EL (cell line): ENCODE measurements at regions not wholly inside any gene's neighbourhood (a gene's known extent, or its start where the extent isn't known, plus 50 kb on each side); places are given as distances from the start of the nearest gene placed in this dataset.
A peak's percentile ranks its signal among the peaks of the same experiment; 100 is the strongest.

ENCODE experiments used
- DNase-seq: peaks from one replicate; pipeline ENCODE4 v3.0.0-alpha.2; 2016

DNA sequence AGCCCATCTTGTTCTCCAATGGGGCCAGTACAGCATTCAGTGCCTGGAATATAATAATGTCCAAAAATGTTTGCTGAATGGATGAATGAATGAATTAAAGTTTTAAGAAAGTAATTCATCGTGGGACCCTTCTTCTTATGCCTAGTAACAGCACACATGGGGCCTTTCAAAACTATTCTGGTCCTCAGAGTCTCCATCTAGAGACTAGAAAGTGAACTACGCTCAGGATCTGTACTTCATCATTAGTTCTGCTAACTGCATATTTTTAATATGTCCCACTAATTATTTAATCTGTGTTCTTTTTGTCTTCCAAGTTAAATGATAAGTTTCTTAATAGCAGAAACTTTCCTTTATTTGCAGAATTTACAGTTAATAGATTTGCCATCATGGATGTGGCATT is 172.5 kb downstream of the SMAD2 start:
- DNase-seq = no peak

DNA sequence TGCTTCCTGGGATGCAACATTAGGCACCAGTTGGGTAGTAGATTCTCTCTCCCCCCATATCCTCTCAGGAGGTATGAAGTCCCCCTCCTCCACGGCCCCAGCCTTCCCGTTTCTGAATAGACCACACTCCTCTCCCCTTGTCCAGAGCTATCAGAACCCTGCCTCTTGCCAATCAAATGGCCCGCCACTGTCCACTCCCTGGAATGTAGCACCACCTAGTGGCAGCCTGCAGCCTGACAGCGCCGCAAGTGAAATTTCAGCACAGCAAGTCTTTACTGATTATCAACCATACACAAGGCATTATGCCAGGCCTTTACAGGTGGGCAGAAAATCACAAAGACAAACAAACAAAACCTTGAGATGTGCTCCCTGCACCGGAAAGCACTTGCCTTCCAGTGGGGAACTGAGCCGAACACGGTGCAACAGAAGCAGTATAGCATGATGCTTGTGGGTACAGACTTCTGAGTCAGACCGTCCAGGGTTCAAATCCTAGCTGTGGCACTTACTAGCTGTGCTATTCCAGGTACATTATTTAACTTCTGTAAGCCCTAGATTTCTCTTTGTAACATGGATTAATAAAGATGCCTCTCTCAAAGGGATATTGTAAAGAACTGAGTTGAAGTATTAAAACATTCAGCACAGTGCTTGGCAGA is 174.0 kb downstream of the SMAD2 start:
- peak; percentile 50 for DNase-seq

DNA sequence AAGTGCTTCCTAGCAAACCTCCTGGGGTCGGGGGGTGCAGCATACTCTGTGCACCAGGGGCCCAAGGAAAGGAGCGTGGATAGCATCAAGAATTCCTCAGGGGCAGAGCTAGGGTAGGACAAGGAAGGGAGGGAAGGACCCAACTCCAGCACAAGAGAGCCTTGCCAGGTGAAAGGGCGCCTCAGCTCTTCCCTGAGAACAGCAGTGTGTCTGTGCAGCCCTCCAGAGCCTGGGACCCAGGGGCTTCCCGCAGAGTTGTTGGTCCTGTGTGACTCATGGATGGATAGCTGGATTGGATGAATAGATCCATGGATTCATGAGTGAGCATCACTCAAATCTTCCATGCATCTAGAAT is 175.4 kb downstream of the SMAD2 start:
- no peak for DNase-seq

DNA sequence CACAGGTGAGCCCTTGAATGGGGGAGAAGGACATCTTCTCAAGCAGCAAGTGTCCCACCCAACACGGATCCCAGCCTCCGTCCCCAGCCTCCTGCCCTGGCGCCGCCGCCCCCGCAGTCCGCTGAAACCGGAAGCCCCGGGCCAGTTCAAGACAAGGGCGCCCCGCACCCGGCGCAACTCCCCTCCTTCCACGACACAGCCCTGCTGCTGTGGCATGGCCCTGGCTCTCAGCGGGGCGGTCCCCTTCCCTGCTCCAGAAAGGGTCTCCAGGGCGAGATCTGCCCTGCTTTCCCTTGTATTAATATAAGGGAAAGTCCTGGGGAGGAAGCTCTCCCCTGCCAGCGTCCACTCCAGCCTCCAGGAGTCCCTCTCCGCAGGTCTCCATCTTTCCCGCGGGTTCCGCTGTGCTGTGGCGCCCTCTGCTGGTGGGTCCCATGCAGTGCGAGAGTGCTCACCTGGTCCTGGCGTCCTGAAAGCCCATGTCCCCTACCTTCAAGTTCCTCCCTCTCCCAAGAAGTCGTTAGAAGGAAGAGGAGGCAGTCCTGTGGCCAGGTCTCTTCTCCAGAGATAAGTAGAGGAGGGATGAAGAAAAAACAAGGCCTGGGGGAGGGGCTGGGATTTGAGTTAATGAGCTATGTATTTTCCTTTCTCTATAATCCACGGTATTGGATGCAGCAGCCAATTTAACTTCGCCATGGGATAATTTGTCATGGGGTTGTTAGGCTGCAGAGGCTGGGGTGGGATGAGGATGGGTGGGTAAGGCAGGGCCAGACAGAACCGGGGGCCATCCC is 176.0 kb downstream of the SMAD2 start:
- DNase-seq = peak; percentile 25

DNA sequence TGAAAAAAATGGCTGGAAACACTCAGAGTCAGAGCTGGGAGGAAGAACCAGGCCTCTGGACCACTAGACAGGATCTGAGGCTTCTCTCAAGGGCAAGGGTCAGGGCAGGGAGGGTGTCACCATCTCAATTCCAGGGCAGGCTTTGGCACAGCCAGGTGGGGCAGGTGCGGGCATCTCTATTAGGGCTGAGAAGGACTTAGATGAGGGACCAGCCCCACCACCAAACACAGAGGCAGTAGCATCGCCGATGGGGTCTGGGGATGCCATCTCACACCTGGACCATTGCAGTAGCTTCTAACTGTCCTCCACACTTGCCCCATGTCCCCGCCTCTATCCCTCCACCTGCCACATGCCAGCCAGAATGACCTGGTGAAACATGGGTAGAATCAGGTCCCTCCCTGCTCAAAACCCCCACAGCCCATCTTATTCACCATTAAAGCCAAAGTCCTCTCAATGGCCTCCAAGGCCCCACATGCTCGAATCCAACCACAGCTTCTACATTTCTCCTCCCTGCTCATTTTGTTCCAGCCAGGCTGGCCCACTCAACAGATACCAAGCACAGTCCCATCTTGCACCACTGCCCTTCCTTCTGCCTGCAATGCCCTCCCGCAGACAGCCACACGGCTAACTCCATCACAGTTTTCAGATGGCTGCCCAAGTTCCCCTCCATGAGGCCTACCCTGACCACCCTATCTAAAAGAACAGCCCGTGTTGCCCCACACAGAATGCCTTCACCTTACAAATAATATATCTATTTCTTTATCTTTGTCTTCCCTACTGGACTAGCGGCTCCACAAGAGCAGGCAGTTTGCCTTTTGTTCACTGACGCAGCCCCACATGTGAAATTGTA is 177.4 kb downstream of the SMAD2 start:
- DNase-seq = no peak

DNA sequence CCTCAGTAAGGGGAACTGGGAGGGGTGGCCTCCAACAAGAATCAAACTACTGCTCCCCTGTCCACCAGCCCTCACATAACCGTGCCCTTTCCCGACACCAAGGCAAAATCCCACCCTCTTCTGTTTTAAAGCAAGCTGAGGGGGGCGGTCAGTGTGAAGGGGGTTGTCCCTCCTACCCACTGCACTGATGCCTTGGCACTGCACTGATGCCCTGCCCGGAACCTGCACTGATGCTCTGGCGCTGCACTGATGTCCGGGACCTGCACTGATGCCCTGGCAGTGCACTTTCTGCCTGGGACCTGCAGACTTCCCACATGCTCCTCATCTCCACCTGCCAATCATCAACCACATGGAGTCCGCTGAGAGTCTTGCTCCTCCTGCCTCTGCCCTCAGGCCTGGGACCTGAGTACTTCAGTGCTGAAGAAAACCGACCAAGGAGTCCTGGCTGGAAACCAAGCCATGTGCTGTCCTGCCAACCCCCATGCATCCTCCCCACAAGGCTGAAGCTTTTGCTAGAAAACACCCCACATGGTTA is 179.5 kb downstream of the SMAD2 start:
- no peak for DNase-seq

DNA sequence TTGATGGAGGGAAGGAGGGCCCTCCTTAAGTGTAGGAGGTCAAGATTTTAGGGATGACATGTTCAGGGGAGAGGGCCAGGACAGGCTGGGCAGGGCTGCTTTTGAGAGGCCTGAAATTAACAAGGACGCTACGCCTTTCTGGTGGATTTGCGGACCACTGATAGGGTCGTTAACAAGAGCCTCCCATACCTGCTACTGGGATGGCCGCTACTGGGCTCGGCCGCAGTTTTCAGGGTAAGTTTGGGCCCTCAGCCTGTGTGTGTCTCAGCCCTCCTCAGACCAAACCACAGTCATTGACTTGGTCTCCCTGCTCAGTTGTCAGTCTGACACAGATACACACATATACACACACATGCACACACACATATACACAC is 180.9 kb downstream of the SMAD2 start:
- no peak for DNase-seq

DNA sequence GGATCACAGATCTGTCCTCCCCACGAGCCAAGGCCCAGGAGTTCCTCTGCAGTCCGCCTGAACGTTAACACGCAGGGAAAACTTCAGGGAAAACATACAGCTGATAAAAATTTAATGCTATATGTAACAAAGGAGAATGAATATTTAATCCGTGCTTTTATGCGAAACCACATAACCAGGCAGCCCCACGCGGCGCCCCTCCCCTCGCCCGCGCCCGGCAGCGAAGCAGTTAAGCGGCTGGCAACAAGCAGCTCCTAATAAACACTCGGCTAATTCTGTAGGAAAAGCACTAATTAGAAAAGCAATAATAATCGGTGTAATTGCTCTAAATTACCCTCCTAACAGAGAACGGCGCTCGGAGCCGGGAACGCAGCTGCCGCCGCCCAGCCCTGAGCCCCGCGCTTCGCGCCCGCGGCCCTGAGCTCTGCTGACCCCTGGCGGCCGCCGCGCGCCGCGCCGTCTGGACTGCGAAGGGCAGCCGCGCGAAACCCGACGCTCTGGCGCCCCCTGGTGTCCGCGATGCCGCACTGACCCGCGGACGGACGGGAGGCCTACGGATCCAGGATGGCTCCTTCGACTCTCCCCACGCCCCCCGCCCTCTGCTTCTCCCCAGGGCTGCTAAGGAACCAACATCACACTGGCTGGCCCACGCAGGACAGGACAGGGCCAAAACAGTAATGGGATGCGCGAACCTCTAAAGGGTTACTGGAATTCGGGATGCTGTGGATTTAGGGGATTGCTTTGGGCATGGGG is 181.4 kb downstream of the SMAD2 start:
- peak; percentile 59 for DNase-seq

DNA sequence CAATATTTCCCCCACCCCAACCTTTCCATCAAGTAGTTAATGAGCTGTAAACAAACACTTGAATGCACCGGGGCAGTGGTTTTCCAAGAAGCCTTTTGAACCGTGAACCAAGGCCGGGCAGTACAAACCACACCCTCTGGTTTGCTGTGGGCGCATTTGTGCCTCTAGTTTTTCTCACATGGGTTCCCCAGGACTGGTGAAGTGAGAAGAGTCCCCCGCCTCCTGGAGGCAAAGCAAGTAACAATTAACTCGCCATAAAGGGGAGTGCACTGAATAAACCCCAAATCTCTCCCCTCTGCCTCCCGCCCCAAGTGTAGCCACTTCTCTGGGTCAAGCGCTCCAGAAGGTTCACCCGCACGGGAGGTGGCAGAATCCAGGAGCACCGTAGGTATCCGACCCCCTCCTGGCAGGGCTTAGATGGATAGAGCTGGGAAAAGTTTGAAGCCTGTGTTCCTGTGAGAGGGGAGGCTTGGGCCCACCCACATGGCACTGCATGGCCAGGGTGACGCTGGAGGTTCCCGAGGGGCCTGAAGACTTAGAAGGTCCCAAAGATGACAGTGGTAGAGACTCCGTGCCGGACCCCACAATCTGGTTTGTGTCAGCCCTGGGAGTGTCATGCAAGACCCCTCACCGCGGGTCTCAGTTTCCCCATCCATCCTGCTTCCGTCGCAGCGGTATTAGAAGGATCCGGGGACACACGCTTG is 182.2 kb downstream of the SMAD2 start:
- no peak for DNase-seq

DNA sequence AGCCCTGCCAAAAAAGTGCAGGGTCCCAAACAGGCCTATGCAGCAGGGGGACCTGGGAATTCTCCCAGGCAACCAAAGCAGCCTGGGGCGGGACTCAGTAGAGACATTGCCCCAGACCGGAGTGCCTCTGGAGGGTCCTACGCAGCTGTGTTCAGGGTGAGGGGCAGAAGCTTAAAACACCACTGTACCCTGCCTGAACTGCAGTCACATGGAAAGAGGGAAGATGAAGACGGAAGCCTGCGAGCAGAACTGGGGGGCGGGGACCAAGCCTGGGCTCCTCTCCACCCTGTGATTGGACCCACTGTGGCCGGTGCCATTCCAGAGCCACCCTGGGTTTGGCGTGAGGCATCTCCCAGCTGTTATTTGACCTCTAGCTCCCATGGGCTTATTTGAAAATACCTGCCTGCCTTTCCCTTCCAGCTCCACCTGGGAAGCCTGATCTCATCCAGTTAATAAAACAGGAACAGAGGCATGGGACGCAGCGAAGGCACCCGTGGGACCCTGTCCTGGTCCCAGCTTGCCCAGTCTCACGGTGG is 183.1 kb downstream of the SMAD2 start:
- no peak for DNase-seq

DNA sequence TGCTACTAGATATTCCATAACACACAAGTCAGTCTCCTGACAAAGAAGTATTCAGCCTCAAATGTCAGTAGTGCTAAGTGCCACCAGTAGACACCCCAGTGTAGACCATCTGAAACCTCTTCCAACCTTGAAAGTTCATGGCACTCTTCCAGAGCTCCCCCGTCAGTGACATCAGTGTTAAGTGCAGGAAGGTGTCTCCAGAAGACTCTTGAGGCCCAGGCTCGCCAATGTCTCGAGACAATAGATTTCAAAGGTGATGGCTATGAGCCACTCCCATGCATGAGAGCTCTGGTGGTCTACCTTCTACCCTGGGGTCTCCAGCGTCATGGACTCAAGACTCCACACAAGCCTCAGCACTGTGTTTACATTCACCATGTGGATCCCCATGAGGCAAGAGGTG is 183.8 kb downstream of the SMAD2 start:
- DNase-seq = no peak

DNA sequence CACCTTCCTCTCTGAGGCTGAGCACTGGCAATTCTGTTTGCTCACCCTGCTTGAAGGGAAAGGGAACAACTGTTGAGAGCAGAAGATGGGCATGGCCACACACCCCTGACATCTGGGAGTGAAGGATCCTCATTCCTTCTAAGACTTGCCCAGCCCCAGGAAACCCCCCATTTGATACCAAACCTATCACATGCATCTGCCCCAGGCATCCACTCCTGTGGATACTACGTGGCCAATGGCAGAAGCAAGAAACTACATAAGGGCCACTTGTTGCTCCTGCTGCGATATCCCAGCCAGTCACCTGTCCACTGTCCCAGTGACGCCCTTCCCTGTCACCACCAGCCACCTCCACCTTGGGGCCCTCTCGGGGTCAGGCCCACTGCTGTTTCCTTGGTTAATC is 185.2 kb downstream of the SMAD2 start:
- no peak for DNase-seq

DNA sequence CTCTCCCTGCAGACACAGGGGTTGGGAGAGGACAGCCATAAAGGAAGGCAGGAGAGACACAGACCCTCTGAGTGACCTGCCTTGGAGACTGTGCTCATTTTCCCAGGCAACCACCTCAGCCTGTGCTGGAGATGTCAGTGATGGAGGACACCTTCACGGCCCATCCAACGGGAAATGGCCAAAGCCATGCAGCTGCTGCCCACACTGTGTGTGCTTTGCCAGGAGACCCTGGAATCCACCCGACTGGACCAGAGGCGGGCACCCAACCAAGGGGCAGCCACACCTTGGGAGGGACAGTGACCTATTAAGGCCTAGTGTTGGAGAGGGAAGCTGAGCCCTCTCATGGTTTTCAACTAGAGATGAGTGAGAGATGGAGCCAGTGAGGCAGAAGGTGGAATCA is 192.5 kb downstream of the SMAD2 start:
- DNase-seq = no peak

DNA sequence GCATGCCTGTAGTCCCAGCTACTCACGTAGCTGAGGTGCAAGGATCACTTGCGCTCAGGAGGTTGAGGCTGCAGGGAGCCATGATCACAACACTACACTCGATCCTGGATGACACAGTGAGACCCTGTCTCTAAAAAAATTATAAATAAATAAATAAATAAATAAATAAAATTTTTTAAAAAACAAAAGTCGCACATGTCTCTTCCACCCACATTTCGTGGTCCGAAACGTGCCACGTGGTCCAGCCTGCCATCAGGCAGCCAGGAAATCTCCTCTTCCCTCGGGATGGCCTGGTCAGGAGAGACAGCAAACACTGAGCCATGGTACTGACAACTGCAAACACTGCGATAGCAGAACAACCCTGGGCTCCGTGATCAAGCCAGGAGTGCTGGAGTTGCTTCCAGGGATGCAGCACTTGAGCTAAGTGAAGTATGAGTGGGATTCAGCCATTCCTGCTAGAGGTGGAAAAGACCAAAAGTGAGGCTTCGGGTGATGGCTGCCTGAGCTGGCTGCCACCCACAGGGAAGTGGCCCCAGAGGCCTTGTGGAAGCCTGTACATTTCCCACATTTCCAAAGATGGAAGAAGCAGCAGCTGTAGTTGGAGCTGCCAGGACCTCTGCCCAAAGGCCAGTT is 193.1 kb downstream of the SMAD2 start:
- no peak for DNase-seq

DNA sequence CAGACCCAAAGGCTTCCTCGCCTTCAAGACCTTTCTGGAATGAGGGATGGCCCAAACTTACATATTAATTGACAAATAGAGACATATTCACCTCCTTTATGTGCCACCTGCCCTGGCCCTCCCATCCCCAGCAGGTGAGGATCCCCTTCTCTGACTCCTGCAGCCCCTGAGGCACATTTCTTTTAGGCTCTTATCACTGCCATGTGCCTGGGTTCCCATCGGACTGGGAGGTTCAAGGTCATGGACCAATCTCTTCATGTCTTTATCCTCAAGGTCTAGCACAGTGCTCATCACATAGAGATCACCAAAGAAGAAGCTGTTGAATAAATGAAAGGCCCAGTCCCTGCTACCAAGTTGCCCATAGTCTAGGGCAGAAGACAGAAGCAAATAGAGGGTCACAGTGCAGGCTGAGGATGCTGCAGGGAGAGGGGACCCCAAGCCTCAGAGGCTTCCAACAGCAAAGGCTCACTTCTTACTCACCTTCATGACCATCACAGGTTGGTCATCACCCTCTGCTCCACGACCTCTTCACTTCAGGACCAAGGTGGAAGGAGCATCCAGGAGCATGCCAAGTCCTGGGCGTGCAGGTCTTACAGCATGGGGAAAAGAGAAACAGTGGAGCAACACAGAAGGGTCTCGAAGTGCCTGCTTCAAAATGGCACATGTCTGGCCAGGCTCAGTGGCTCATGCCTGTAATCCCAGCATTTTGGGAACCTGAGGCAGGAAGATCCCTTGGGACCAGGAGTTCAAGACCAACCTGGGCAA is 193.9 kb downstream of the SMAD2 start:
- DNase-seq = no peak

DNA sequence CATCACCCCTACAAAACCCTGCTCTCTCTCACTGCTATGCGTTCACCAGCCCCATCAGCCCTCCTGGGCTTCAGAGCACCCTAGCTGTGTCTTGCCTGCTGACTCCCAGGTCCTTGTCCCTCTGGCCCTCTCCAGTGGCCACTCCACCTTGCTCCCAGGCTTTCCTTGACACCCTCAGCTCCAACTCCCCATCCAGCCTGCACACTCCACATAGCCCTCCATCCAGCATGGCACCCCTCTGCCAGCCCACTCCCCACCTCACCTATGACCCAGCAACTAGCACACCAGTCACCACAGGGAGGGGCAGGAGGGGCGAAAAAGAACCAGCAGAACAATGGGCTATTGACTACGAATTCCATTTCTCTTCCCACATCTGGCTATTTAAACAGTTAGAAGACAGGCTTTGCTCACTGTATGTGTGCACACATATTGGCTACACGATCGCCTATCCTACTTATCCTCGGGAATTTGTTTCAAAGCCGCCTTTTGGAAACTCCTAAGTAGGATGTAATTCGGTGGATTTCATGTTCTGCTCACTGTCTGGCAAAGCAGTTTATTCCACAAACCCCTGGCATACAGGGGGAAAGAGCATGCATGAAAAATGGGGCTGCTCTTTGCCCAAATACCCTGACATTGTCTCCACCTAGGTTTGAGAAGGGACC is 195.3 kb downstream of the SMAD2 start:
- DNase-seq = no peak

DNA sequence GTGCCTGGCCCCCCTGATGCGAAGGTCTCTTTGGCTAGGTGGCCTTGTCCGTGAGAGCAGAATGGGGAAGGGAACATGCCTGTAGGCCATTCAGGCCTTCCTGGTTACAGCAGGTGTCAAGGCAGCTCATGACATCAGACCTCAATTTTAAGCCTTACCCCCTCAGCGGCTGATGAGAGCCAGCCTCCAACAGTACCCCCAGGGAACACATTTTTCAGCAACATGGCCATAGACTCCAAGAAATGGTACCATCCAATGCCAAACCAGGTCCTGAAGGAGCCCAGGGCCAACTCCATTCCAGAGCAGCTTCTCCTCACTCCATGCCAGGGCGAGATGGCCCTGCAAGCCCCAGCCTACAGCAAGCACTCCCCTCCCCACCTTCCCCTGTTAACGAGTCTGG is 199.2 kb downstream of the SMAD2 start:
- no peak for DNase-seq

DNA sequence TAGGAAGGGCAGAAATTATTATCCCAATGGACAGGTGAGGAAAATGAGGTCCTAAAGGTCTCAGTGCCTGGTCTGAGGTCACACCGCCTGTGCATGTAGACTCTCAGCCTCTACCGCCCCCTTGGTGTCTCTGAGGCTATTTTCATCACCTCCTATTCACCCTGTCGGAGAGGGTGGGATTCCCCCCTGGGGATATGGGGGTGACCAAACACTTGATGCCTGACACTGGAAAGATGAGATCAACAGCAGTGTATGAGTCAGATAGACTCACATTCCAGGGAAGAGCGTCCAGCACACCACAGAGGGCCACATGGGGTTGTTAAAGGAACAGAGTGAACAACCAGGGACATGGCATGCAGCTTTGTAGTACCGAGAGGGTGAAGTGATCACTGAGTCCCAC is 199.7 kb downstream of the SMAD2 start:
- DNase-seq = peak; percentile 62

DNA sequence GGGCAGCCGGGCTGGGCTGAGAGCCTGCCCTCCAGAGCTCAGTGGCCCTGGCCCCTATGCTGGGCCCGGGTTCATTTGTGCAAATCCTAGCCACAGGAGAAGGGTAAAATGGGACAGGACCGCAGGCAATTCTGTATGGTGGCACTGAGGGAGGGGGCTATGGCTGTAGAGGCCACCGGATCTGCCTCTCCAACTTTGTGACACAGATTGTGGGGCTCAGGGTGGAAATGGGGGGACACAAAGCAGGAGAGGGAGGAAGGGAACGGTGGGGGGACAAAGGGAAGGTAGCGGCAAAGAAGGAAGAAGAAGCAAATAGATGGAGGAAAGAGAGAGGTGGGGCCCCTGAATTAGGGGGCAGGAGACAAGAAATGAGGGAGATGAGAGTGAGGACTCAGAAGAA is 201.1 kb downstream of the SMAD2 start:
- DNase-seq = no peak

DNA sequence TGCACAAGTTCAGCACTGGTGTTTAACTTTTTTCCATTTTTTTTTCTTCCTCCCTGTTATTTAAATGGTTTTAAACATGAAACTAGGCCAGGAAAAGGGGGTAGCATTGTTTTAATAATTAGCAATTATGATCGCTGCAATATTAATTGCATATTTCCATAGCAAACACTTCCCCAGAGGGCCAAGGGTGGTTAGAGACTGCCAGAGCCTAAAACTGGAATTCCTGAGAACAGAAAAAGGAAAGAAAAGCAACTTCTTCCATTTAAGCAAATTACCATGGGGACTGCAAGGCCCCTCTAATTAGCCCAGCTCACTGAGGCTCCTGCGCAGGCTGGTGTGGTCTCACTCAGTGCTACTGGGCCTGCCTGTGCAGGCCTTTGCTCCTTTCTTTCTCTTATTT is 201.5 kb downstream of the SMAD2 start:
- no peak for DNase-seq
